Breast epithelium (tissue), 3 donors: ENCODE measurements at regions not wholly inside any gene's neighbourhood (a gene's known extent, or its start where the extent isn't known, plus 50 kb on each side); places are given as distances from the start of the nearest gene placed in this dataset.

Experiments used
- POLR2A ChIP-seq: fragments of 450-650 bp; IDR thresholded peaks from one replicate; pipeline ENCODE4 v1.6.1; 2016; ENCODE audit warnings: antibody characterized with exemption, mild to moderate bottlenecking, moderate library complexity
- POLR2AphosphoS5 ChIP-seq, 3 donors: sonication (generic); formaldehyde crosslinking; IDR thresholded peaks; one replicate each; pipeline ENCODE4 v1.6.1; 2017; ENCODE audit warnings: antibody characterized with exemption in 3 of 3
- TF ChIP-seq, protein P1 (sequence below), 3 donors: fragments of 450-650 bp; IDR thresholded peaks; one replicate each; pipeline ENCODE4 v1.5.1; 2016 to 2017; ENCODE audit warnings: antibody characterized with exemption in 3 of 3, mild to moderate bottlenecking in 3 of 3, moderate library complexity in 3 of 3

DNA sequence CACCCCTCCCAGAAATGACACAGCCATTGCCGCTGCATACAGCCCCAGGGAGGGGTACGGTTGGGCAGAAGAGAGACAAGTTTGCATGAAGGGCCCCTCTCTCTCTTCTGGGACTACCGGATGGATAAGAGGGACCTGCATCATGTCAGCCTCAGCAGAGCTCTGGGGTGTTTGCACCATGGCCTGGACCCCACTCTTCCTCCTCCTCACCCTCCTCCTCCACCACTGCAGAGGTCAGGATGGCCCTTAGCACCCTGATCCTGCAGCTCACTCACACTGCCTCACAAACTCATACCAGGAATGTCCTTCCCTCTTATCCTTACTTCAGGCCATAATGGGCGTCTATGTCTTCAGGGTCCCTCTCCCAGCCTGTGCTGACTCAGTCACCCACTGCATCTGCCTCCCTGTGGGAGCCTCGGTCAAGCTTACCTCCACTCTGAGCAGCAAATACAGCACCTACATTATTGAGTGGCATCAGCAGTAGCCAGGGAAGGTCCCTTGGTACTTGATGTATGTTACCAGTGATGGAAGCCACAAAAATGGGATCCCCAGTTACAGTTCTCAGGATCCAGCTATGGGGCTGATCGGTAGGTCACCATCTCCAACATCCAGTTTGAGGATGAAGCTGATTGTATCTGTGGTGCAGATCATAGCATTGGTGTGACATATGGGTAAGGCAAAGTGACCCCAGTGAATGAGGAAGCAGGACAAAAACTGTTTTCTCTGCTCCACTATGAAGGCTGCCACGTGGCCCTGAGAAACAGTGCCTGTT is 62.2 kb upstream of the VPREB1 start:
- TF ChIP-seq, protein P1, sequence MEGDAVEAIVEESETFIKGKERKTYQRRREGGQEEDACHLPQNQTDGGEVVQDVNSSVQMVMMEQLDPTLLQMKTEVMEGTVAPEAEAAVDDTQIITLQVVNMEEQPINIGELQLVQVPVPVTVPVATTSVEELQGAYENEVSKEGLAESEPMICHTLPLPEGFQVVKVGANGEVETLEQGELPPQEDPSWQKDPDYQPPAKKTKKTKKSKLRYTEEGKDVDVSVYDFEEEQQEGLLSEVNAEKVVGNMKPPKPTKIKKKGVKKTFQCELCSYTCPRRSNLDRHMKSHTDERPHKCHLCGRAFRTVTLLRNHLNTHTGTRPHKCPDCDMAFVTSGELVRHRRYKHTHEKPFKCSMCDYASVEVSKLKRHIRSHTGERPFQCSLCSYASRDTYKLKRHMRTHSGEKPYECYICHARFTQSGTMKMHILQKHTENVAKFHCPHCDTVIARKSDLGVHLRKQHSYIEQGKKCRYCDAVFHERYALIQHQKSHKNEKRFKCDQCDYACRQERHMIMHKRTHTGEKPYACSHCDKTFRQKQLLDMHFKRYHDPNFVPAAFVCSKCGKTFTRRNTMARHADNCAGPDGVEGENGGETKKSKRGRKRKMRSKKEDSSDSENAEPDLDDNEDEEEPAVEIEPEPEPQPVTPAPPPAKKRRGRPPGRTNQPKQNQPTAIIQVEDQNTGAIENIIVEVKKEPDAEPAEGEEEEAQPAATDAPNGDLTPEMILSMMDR (IDR thresholded peaks at IDR 0.05): no peak
- TF ChIP-seq POLR2AphosphoS5 (IDR thresholded peaks at IDR 0.05) (no peak), POLR2A (no peak)
